ENCODE measurements at regions not wholly inside any gene's neighbourhood (a gene's known extent, or its start where the extent isn't known, plus 50 kb on each side); places are given as distances from the start of the nearest gene placed in this dataset.

GRCh38 chr4:128558896-128559679 is 250.4 kb upstream of the JADE1 start:
- peaks cover 28% of the 10 kb centered on the region for H3K4me1 Mint-ChIP-seq (ENCODE audit: low read depth, unreplicated experiment)
- H3K4me3 Mint-ChIP-seq (ENCODE audit: unreplicated experiment): no peak overlapping the region
- intact Hi-C loops (cut with micrococcal nuclease; ENCODE audit: unreplicated experiment): no loop called here
- no peak overlapping the region for H3K4me3 ChIP-seq (ENCODE audit: low read depth, low read length)
- peaks cover 43% of the 10 kb centered on the region for H3K4me1 ChIP-seq
- BruUV-seq (replicated peaks): no TSS peak
- H3K27ac Mint-ChIP-seq (ENCODE audit: unreplicated experiment): no peak overlapping the region
- no peak for DNase-seq
- ChIA-PET CTCF (interaction anchor here (0.7 kb wide), 1 partner anchor 131 kb away, joined by 3 read pairs; no protein-coding TSS in a partner anchor), POLR2A (interaction anchor here (0.5 kb wide), 1 partner anchor 329 kb away, joined by 4 read pairs; no protein-coding TSS in a partner anchor)
- no peaks in the 10 kb centered on the region for H3K9me3 Mint-ChIP-seq (ENCODE audit: unreplicated experiment)
- no peaks in the 10 kb centered on the region for H3K9me3 ChIP-seq
- no peaks in the 10 kb centered on the region for H3K36me3 ChIP-seq (ENCODE audit: control insufficient read depth, insufficient read depth, low read length)
- no peaks in the 10 kb centered on the region for H3K27me3 ChIP-seq (replicated peaks; ENCODE audit: control insufficient read depth, insufficient read depth, low read length)
- TF ChIP-seq CTCF (IDR thresholded peaks at IDR 0.05; ENCODE audit: insufficient read depth in 1 of 2, low read depth in 1 of 2, low read length in 1 of 2, severe bottlenecking in 1 of 2, unreplicated experiment in 1 of 2): no peak
- H3K36me3 Mint-ChIP-seq (ENCODE audit: insufficient read depth, unreplicated experiment): peaks cover 8% of the 10 kb centered on the region
- H3K27me3 Mint-ChIP-seq (ENCODE audit: insufficient read depth, unreplicated experiment): no peaks in the 10 kb centered on the region

- DNase-seq: no peak
- CTCF ChIA-PET: no interaction called here
- Histone ChIP-seq H3K4me1 (peaks cover 44% of the 10 kb centered on the region), H3K36me3 (ENCODE audit: control insufficient read depth, insufficient read depth, low read length) (no peaks in the 10 kb centered on the region), H3K9me3 (no peaks in the 10 kb centered on the region), H3K27me3 (replicated peaks; ENCODE audit: control insufficient read depth, insufficient read depth, low read length) (no peaks in the 10 kb centered on the region), H3K4me3 (ENCODE audit: low read depth, low read length) (no peak overlapping the region)
- H3K4me3 Mint-ChIP-seq (ENCODE audit: unreplicated experiment): no peak overlapping the region
- H3K9me3 Mint-ChIP-seq (ENCODE audit: unreplicated experiment): no peaks in the 10 kb centered on the region
- intact Hi-C loops (cut with micrococcal nuclease; ENCODE audit: unreplicated experiment): no loop called here
- POLR2A ChIA-PET: no interaction called here
- peaks cover 16% of the 10 kb centered on the region for H3K36me3 Mint-ChIP-seq (ENCODE audit: insufficient read depth, unreplicated experiment)
- H3K27me3 Mint-ChIP-seq (ENCODE audit: insufficient read depth, unreplicated experiment): no peaks in the 10 kb centered on the region
- no peak for TF ChIP-seq CTCF (IDR thresholded peaks at IDR 0.05; ENCODE audit: insufficient read depth in 1 of 2, low read depth in 1 of 2, low read length in 1 of 2, severe bottlenecking in 1 of 2, unreplicated experiment in 1 of 2)
- peaks cover 32% of the 10 kb centered on the region for H3K4me1 Mint-ChIP-seq (ENCODE audit: low read depth, unreplicated experiment)
- no peak overlapping the region for H3K27ac Mint-ChIP-seq (ENCODE audit: unreplicated experiment)
- BruUV-seq (replicated peaks): no TSS peak
Observed at GRCh38 chr4:128556756-128557155, 252.7 kb upstream of the JADE1 start.

- H3K4me1 Mint-ChIP-seq (ENCODE audit: low read depth, unreplicated experiment): peaks cover 11% of the 10 kb centered on the region
- Histone ChIP-seq H3K9me3 (no peaks in the 10 kb centered on the region), H3K36me3 (ENCODE audit: control insufficient read depth, insufficient read depth, low read length) (no peaks in the 10 kb centered on the region), H3K4me3 (ENCODE audit: low read depth, low read length) (peak overlapping the region; percentile 63), H3K4me1 (peaks cover 19% of the 10 kb centered on the region), H3K27me3 (replicated peaks; ENCODE audit: control insufficient read depth, insufficient read depth, low read length) (no peaks in the 10 kb centered on the region)
- H3K36me3 Mint-ChIP-seq (ENCODE audit: insufficient read depth, unreplicated experiment): peaks cover 8% of the 10 kb centered on the region
- no peak for TF ChIP-seq CTCF (IDR thresholded peaks at IDR 0.05; ENCODE audit: insufficient read depth in 1 of 2, low read depth in 1 of 2, low read length in 1 of 2, severe bottlenecking in 1 of 2, unreplicated experiment in 1 of 2)
- peak in 1 of 2 experiments; percentile 25 for DNase-seq
- intact Hi-C loops (cut with micrococcal nuclease; ENCODE audit: unreplicated experiment): loop anchor here (1.0 to 2.0 kb wide), 3 partner anchors 19 to 100 kb away; no protein-coding TSS in a partner anchor
- ChIA-PET POLR2A (interaction anchor here (0.6 to 1.9 kb wide), 5 partner anchors 18 to 673 kb away, joined by 3 to 10 read pairs (median 3); no protein-coding TSS in a partner anchor), CTCF (interaction anchor here (0.6 to 1.4 kb wide), 2 partner anchors 99 to 362 kb away, joined by 3 to 5 read pairs; no protein-coding TSS in a partner anchor)
- H3K27ac Mint-ChIP-seq (ENCODE audit: unreplicated experiment): peak overlapping the region; percentile 98
- H3K4me3 Mint-ChIP-seq (ENCODE audit: unreplicated experiment): peak overlapping the region; percentile 99
- H3K9me3 Mint-ChIP-seq (ENCODE audit: unreplicated experiment): no peaks in the 10 kb centered on the region
- BruUV-seq (replicated peaks): no TSS peak
- H3K27me3 Mint-ChIP-seq (ENCODE audit: insufficient read depth, unreplicated experiment): no peaks in the 10 kb centered on the region
Observed at GRCh38 chr4:128553686-128554515, 255.6 kb upstream of the JADE1 start.

Data from Caco-2 (cell line).